ENCODE measurements at regions not wholly inside any gene's neighbourhood (a gene's known extent, or its start where the extent isn't known, plus 50 kb on each side); places are given as distances from the start of the nearest gene placed in this dataset.

GRCh38 chr12:98332642-98333041 lies 182.7 kb upstream of the TMPO start:
- Histone ChIP-seq H3K36me3 (no peaks in the 10 kb centered on the region), H3K9me3 (no peaks in the 10 kb centered on the region), H3K4me3 (no peak overlapping the region), H3K4me1 (no peaks in the 10 kb centered on the region), H3K27me3 (no peaks in the 10 kb centered on the region), H3K27ac (no peak overlapping the region)
- TF ChIP-seq CTCF (IDR thresholded peaks at IDR 0.05), result no peak
- intact Hi-C loops (cut with DNase I; ENCODE audit: low total_unique reads), result no loop called here
- no peak for DNase-seq

DNA sequence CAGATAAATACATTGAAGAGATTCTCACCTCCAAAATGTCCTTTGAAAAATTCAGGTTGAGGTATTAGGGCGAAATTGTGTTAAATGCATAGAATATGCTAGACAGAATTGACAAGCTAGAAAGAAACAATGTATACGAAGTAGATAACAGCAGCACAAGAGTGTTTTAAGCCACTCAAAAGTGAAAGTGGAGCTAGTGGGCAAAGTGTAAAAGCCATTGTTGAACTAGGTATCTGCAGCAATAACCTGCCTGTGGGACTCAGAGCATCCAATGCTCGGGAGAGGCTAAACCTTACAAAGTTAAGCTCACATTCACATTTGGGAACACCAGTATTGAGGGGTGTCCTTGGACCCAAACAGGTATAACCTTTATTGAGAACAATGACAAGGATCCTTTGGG lies 180.6 kb upstream of the TMPO start:
- no peak for TF ChIP-seq CTCF (IDR thresholded peaks at IDR 0.05)
- no peak for DNase-seq
- no peaks in the 10 kb centered on the region for H3K4me1 ChIP-seq
- no peak overlapping the region for H3K27ac ChIP-seq
- H3K36me3 ChIP-seq, result no peaks in the 10 kb centered on the region
- no peak overlapping the region for H3K4me3 ChIP-seq
- H3K27me3 ChIP-seq, result no peaks in the 10 kb centered on the region
- intact Hi-C loops (cut with DNase I; ENCODE audit: low total_unique reads), result no loop called here
- no peaks in the 10 kb centered on the region for H3K9me3 ChIP-seq

DNA sequence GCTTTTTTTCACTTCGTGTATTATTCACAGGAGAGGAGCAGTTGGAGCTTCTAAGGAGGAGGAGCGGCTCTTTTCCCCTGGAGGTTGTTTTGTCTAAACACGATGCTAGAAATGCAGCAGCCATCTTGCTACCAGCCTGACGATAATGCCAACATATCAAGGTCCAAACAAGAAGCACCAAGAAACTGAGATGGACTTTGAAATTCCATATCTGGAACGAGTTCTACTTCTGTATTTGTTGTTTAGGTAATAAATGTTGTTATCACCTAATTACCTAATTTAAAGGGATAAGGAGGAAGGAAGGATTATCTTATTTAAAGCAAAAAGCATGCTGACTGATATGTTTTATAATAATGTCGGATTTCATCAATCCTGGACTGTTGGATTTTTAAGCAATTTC lies 174.4 kb upstream of the TMPO start:
- Histone ChIP-seq H3K27me3 (no peaks in the 10 kb centered on the region), H3K4me3 (no peak overlapping the region), H3K36me3 (no peaks in the 10 kb centered on the region), H3K9me3 (no peaks in the 10 kb centered on the region), H3K4me1 (no peaks in the 10 kb centered on the region), H3K27ac (no peak overlapping the region)
- TF ChIP-seq CTCF (IDR thresholded peaks at IDR 0.05), result no peak
- no peak for DNase-seq
- intact Hi-C loops (cut with DNase I; ENCODE audit: low total_unique reads), result no loop called here

DNA sequence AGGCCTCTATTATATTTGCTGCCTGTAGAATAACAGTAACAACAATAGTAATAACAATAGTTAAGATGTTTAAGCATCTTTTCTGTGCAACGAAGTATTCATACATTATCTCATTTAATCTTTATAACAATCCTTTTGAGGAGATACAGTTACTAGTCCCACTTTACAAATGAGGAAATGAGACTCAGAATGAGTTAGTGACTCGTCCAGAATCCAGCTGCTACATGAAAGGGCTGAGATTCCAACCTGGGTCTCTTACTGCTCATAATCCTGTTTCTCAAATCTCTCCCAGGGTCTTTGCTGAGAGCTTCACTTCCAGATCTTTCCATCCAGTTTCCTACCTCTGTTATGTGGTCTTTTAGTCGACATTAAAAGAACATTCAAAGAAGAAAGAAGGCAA lies 173.7 kb upstream of the TMPO start:
- intact Hi-C loops (cut with DNase I; ENCODE audit: low total_unique reads), result no loop called here
- no peaks in the 10 kb centered on the region for H3K36me3 ChIP-seq
- no peak overlapping the region for H3K27ac ChIP-seq
- no peaks in the 10 kb centered on the region for H3K27me3 ChIP-seq
- H3K4me1 ChIP-seq, result no peaks in the 10 kb centered on the region
- no peak for TF ChIP-seq CTCF (IDR thresholded peaks at IDR 0.05)
- DNase-seq, result no peak
- H3K4me3 ChIP-seq, result no peak overlapping the region
- no peaks in the 10 kb centered on the region for H3K9me3 ChIP-seq

DNA sequence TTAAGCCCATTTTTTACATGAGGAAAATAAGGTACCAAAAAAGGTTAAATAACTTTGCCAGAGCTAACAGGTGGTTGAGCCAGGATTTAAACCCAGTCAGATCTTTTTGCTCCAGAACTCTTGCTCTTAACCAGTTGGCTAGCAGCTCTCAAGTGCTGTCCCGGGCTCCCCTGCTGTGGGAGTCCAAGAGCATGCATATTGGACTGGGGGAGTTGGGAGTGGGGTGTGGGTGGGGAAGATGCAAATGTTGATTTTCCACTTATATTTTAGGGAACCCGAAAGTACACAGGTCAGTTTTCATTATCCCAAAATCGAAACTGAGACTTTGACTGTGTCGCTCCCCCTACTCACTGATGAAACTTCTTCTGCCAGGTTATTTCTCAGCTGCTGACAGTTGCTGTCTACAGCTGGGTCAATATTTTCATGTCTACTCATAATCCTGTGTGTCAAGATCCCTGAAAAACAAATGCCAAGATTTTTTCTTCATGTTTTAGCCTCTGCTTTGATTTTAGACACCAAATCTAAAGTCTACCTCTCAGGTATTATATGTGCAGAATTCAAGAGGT lies 172.3 kb upstream of the TMPO start:
- no peak for DNase-seq
- H3K27ac ChIP-seq, result no peak overlapping the region
- intact Hi-C loops (cut with DNase I; ENCODE audit: low total_unique reads), result no loop called here
- TF ChIP-seq CTCF (IDR thresholded peaks at IDR 0.05), result no peak
- H3K4me3 ChIP-seq, result no peak overlapping the region
- no peaks in the 10 kb centered on the region for H3K9me3 ChIP-seq
- no peaks in the 10 kb centered on the region for H3K4me1 ChIP-seq
- H3K36me3 ChIP-seq, result no peaks in the 10 kb centered on the region
- H3K27me3 ChIP-seq, result no peaks in the 10 kb centered on the region

Data from tibial artery (tissue), 4 donors.